Activated T-cell treated with anti-CD3 and anti-CD28 coated beads for 24 hours (primary cell): ENCODE measurements at regions not wholly inside any gene's neighbourhood (a gene's known extent, or its start where the extent isn't known, plus 50 kb on each side); places are given as distances from the start of the nearest gene placed in this dataset.

Source experiments
- DNase-seq: peaks from one replicate; pipeline ENCODE4 v3.0.0-alpha.2; 2020; ENCODE audit warnings: low read depth

- no peak for DNase-seq
Observed at GRCh38 chr9:129505270-129505902, 115.5 kb downstream of the C9orf50 start.

GRCh38 chr9:129504404-129504803, 116.5 kb downstream of the C9orf50 start:
- DNase-seq, result no peak

DNA sequence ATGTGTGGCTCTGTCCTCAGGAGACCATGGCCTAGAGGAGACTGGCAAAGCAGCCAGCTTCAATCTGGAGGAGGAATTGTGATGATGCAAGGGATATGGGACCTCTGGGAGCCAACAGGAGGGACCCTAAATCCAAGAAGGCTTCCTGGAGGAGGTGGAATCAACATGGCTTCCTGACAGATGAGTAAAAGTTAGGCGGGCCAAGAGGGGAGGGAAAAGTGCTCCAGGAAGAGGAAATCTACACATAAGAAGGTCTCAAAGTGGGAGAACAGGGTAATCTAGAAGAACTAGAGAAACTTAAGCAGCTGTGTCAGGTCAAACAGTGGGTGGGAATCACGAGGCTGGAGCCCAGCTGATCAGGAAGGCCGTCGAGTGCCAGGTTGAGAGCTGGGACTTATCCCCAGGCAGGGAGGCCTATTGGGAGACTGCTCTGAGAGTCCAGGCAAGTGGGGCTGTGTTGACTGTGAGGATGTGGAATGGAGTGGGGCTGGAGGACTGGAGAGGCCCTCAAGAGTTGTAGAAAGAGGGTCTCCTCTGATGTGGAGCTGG, 119.1 kb downstream of the C9orf50 start:
- no peak for DNase-seq

DNA sequence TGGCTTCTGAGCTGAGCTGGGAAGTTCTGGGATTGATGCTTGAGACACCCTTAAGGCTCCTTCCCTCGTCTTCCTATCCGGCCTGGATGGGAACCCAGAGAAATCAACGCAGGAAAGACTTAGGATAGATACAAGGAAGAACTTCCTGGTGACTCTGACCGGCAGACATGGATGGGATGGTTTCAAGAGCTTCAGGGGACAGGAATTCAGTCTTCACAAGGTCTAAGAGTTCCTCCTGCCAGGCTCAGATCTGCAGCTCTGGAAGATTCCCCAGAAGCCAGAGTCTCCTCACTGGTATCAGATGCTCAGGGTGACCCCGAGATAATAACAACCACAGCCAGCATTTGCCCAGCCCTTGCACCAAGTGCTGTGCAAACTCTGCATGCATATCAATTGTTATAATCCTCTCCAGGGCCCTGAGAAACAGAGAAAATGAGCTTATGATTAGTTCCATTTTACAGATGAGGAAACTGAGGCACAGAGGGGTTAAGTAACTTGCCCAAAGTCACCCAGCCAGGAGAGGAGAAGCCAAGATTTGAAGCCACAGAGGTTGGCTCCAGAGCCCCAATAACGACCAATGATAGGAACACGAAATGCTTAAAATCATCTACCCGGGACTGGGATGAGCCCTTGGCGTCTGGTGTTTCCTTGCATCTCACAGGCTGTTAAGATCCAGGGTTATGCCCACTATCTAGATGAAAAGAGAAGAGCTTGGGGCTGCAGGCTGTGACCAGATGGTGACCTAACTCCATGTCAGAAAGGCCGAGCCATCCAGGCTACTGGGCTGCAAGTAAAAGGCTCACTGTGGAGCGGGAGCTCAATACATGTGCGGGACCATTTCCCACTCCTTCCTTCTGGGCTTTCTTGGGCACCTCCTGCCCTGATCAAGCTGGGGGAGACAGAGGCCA, 119.8 kb downstream of the C9orf50 start:
- DNase-seq, result no peak

DNA sequence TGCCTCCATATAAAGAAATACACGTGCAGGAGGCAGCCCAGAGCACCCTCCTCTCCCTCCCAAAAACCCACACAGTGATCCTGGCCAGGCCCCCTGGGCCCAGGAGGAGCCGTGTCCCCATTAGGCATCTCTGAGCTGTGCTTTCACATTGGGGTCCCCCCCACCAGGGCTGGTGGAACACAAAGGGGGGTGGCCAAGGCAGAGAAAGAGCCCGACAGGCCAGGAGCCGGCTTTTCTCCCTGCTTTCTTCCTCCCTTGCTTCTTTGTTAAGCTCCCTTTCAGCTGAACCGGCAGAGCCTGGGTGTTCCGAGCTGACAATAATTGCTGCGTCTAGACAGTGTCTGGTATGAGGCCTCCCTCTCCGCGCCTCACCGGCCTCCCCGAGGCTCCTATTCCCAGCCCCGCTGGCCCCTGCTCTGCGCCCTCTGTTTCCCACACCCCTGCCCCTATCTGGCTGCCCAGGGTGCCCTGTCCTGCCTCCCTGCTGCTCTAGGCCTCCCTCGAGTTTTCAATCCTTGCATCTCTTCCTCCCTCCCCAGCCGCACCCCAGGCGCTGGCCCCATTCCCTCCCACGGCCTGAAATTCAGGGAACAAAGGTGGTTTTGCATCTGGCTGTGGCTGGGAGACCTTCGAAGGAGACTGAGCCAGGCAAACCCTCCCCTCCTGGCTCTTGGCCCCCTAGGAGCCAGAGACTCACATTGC, 120.6 kb downstream of the C9orf50 start:
- DNase-seq, result no peak

DNA sequence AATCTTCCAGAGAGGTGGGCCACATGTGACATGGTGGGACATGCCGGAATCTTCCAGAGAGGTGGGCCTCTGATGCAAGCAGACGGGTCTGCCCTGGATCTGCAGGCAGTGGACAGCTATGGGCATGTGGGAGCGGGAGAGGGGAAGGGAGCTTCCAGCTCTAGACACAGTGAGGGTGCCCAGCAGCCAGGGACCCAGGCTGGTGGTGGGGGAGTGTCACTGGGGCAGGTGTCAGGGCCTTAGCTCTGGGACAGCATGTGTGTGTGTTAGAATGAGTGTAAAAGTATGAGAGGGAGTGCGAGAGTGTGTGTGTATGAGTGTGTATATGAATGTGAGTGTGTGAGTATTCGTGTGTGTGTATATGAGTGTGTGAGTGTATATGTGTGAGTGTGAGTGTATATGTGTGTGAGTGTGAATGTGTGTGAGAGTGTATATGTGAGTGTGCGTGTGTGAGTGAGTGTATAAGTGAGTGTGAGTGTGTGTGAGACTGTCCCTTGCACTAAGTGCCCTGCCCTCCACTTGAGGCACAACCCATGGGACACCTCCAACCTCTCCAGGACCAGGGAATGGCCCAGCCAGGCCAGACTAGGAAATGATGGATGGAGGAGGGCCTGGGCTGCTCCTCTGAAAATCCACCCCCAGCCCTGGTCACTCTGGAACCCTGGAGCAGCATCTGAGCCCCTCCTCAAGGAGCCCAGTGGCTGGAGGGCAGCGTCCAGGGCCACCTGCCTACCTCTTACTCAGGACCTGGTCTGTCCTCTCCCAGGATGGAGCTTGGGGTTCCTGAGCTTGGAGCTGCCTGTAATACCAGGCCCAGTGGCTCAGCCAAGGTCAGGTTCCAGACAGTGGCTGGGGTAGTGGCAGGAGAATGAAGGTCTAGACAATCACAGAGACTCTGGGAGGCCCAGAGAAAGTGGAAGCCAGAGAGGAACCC, 122.2 kb downstream of the C9orf50 start:
- DNase-seq, result no peak

GRCh38 chr9:129497813-129498450, 123.0 kb downstream of the C9orf50 start:
- no peak for DNase-seq

- no peak for DNase-seq
Observed at GRCh38 chr9:129497005-129497812, 123.7 kb downstream of the C9orf50 start.

DNA sequence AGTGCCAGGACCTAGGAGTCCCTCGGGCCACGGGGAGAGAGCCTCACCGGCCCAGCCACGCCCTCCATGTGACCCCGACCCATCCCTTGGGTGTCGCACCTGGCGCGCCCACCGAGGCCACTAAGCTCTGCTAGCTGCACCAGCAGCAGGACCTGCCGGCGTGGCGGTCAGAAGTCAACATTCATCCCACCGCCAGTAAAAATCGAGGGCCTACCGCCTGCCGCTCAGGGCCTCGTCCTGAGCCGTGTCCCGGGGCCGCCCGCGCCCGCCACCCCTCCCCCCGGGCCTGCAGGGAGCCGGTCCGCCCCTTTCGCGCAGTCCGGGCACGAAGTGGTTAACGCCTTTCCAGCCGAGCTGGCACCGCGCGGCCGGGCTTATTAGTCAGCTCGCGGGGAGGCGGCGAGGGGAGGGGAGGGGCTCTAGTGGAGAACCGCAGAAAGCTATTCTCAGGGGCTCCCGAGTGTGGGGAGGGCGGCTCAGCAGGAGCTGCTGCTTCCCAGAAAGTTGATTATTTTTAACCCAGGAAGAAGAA, 124.4 kb downstream of the C9orf50 start:
- DNase-seq, result peak; percentile 79

GRCh38 chr9:129495620-129496472, 125.1 kb downstream of the C9orf50 start:
- DNase-seq, result peak; percentile 77

DNA sequence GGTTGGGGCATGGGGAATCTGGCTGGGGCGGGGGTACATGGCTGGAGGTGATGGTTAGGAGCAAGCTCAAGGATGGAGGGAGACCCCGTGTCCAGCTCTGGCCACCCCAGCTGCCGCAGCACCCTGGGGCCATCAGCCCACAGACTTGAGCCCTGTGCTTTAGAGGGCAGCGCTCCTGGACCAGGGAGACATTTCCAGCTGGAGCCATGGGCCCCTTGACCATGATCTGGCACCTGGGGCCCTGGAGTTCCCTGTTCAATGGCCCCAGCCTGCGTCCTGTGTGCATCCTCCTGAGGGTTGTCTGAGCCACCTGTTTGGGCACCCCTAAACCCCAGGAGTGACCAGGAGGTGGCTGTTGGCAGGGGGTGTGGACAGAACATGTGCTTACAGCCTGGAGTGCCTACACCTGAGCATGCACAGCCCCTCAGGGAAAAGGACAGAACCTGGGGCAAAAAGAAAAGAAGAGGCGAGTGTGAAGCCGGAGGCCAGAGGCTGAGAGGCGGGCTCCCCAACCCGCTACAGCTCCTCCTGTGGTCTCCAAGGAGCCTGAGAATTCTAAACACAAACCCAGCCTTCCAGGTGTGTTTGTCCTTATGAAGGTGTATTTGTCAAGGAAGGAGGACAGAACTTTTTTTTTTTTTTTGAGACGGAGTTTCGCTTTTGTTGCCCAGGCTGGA, 126.7 kb downstream of the C9orf50 start:
- DNase-seq, result no peak

DNA sequence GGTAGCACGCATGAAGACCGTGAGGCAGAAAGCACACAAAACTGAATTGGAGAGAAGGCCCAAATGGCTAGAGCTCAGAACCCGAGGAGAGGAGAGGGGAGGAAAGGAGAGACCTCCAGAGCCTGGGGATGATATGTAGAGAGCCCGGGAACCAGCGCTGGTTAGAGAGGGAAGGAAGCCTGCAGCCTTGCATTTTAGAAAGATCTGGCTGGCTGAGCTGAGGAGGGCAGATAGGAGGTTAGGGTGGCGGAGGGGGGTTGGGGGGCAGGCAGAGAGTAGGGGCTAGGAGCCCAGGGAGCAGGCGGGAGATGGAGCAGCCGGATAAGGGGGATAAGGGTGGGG, 127.2 kb downstream of the C9orf50 start:
- DNase-seq, result no peak

DNA sequence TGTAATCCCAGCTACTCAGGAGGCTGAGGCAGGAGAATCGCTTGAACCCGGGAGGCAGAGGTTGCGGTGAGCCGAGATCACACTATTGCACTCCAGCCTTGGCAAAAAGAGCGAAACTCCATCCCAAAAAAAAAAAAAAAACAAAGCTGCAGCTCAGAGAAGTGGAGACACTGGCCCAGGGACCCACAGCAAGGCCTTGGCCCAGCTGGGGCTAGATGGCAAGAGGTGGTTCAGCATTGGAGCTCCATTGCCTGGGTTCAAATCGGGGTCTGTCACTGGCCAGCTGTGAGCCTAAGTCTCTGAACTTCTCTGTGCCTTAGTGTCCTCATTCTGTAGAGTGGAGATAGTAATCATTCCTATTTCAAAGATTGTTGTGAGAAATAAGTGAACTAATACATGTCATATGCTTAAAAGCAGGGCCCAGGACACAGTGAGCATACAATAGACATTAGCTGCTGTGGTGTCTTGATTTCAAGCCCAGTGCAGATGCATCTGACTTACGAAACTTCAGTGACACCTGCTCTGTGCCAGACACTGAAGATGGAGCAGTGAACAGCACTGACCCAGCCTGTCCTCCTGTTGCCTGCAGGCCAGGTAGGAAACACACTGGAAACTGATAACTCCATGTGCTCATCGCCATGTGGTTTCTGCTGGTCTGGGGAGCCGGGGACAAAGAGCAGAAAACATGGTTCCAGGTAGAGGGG, 127.7 kb downstream of the C9orf50 start:
- DNase-seq, result no peak

DNA sequence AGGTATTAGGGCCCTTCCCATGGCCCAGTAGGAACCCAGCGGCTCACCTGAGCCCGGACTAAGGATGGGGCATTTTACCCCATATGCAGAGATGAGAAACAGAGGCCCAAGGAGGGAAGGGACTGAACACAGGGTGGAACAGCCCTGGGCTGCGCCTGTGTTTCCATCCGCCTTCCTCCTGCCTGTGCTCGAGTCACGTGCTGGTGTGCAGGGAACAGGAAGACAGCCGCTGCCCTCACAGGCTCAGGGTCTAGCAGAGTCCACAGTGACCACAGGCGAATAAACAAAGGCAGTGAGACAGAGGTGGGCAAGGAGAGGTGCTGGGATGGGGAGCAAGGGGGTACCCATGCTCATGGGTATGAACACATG, 129.4 kb downstream of the C9orf50 start:
- DNase-seq, result no peak

DNA sequence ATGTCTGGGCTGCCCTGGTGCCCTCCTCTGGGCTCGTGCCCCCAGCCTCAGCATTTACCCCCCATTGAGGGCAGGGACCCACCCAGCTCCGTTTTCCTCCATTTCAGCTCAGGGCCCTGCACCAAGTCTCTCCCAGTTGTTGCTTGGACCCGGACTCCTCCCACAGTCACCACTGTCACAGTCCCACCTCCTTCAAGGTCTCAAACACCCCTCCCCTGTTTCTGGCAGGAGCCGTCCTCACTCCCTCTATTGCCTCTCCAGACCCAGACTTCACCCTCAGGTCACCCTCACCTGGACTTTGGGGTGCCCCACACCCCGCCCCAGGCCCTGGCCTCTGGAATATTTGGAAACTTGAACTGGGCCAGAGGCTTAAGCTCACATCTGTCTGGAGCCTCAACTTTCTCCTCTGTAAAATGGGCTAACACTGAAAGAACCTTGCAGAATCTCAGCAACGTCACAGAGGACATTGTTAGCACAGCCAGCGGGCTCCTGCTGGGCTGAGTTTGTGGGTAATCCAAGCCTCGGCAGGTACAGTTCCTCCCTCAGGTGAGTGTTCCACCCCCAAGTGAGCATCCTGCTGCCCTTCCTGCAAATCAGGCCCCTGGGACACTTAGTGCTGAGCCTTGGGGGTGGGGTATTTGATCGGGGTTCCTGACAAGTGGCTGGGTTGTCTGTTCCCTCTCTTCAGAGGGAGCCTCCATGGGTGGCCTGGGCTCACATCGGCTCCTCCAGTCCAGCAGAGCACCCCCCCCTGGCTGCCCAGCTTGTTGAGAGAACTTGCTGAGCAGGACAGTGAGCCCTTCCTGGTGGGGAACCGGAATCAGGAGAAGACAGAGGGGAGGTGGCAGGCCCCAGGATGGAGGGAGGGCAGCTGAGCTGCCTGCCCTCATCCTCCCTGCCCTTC, 130.1 kb downstream of the C9orf50 start:
- no peak for DNase-seq

GRCh38 chr9:129489838-129490582, 130.9 kb downstream of the C9orf50 start:
- no peak for DNase-seq
